GM19240 (cell line): ENCODE measurements at regions not wholly inside any gene's neighbourhood (a gene's known extent, or its start where the extent isn't known, plus 50 kb on each side); places are given as distances from the start of the nearest gene placed in this dataset.

Experiments used
- DNase-seq: peaks from one replicate; pipeline ENCODE4 v3.0.0; 2011; ENCODE audit warnings: low spot score; ENCODE audit not compliant: insufficient read length

GRCh38 chr20:40806929-40807820 lies 118.1 kb upstream of the MAFB start:
- DNase-seq, result no peak

- no peak for DNase-seq
These were observed 118.8 kb upstream of the MAFB start for GRCh38 chr20:40807821-40808170.

GRCh38 chr20:40808936-40809335 lies 119.9 kb upstream of the MAFB start:
- DNase-seq, result no peak

DNA sequence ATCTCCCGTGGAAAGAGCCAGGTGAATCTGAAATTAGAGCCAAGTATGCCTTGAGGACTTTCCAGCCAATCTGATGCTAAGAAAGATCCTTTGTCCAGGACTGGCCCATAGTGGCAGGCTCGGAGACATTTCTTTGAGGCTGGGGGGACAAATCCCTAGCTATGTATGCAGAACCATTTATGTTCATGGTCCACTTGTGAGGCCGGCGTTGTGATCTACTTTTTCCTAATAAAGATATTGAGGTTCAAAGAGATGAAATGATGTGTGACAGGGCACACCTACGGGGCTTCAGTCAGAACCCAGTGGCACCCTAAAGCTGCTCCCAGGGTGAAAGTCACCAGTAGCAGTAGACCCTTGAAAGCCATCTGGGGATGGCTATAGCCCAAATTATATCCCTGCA lies 120.3 kb upstream of the MAFB start:
- no peak for DNase-seq

DNA sequence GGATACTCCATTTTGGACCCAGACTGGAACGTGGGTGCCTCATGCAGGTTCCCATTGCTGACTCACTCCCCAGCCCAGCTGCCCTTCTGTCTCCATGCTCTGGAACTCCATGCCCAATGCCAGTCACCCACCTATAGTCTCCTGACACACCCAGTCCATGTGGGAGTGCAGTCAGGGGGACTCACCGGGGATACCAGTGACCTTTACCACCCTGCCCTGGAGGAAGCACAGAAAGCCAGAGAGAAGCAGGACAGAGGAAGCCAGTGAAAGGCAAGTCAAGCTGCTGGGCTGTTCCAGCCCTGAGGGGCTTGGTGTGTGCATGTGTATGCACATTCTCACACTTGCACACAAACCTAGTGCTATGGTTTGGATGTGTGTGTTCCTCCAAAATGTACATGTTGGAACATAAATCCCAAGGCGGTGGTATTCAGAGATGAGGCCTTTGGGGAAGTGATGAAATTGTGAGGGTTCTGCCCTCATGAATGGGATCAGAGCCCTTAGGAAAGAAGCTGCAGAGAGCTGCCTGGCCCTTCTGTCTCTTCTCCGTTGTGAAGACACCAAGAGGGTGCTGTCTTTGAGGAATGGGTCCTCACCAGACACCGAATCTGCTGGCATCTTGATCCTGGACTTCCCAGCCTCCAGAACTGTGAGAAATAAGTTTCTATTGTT lies 121.4 kb upstream of the MAFB start:
- no peak for DNase-seq

DNA sequence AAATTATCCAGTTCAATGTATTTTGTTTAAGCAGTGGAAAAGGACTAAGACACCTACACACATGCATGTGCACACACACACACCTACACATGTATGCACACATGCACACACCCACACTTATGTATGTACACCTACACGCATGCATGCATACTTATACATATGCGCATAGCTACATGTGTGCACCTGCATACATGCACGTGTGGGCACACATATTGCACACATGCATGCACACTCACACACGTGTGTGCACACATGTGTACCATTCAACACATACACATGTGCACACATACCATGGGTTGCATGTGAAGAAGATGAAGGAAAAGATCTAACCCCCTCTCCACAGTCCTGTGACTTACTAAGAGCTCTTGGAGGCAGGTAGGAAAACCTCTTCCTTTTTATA lies 122.0 kb upstream of the MAFB start:
- DNase-seq, result no peak

DNA sequence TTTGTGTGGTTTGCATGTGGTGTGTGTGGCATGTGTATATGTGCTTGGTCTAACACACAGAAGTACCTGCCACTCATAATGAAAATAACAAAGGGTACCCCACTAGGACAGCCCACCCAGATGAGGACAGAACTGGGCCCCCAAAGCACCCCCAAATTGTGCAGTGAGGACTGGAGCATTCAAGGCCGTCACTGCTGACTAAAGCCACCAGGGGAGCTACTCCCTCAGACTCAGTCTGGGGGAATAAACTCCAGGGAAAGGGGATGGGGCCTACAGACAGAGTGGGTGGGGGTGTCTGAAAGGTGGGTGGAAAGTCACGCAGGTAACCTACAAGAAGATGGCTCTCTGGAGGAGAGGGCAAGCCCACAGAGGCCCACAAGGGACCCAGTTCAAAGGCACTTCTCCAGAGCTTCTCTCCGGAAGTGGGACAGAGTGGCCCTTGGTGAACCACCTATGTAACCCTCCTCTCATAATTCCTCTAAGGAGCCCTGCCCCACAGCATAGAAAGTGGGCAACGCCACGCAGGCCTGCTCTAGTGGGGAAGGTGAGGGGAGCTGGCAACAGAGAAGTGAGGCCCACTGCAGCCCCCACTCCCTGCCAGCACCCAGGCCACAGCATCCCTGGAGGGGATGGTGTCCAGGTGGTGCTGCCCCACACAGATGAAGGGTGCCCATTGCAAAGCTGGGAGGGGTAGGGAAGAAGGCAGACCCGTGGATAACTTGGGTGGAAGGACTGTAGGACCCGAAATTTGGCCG lies 122.8 kb upstream of the MAFB start:
- DNase-seq, result no peak

DNA sequence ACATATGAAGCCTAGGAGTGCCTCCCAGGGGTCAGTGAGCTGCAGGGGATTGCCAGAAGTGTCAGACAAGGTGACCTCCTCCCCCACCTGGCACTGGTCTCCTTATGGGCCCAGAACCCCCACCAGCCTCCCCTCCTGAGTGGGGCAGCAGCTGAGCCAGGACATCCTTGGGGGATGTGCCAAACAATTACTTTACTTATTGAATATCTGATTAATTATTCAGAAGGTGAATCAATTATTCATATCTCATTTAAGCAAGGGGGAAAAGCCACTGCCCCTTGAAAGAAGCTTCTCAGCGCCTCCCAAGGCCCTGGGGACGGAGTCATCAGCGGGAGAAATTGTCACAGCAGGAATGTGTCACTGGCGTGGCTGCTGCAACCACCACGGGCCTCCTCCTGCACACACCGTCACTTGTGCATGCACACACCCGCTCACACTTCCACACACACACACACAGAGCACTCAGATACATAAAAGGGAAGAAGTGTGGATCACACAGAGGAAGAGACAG lies 123.4 kb upstream of the MAFB start:
- DNase-seq, result no peak

- DNase-seq, result no peak
These were observed 124.0 kb upstream of the MAFB start for GRCh38 chr20:40813029-40813431.

- no peak for DNase-seq
These were observed 124.9 kb upstream of the MAFB start for GRCh38 chr20:40813708-40814630.

DNA sequence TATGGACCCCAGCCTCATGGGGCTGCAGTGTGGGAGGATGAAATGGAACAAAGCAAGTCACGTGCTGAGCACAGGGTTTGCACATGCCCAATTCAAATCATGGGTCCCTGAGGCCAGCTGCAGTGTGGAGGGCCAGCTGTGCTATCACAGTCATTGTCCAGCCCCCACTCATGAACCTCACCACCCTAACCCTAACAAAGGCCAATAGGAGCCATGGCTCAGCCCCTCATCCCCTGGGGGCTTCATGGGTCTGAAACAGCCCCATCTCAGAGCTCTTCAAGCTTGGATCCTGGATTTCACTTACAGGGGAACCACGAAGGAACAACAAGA lies 125.6 kb upstream of the MAFB start:
- no peak for DNase-seq

- DNase-seq, result no peak
These were observed 126.4 kb upstream of the MAFB start for GRCh38 chr20:40815156-40816038.

GRCh38 chr20:40816039-40816352 lies 127.0 kb upstream of the MAFB start:
- no peak for DNase-seq

DNA sequence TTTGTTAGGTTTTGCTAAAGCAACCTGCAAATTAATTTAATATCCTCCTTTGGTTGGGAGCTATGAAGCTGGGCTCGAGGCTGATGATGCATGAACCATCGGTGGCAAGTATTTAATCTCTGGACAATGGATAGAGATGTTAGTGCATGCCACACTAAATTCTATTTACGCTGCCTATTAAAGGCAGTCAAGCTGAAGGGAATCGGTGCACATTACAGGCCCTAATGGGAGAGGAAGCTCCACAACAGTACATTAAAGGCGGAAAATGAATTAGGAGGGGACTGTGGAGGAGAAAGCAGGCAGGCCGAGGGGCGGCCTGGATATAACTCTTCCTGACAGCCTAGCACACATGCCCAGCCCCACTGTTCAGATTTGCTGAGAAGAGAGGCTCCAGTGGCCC lies 132.4 kb upstream of the MAFB start:
- no peak for DNase-seq

GRCh38 chr20:40826699-40827098 lies 137.7 kb upstream of the MAFB start:
- no peak for DNase-seq

- DNase-seq, result no peak
These were observed 146.3 kb upstream of the MAFB start for GRCh38 chr20:40835321-40835720.

- no peak for DNase-seq
These were observed 149.5 kb upstream of the MAFB start for GRCh38 chr20:40838509-40838908.

- DNase-seq, result no peak
These were observed 154.2 kb upstream of the MAFB start for GRCh38 chr20:40843251-40843650.

GRCh38 chr20:40844332-40844731 lies 155.3 kb upstream of the MAFB start:
- DNase-seq, result no peak

GRCh38 chr20:40848096-40848495 lies 159.1 kb upstream of the MAFB start:
- DNase-seq, result no peak
